A549 (cell line): ENCODE measurements at regions not wholly inside any gene's neighbourhood (a gene's known extent, or its start where the extent isn't known, plus 50 kb on each side); places are given as distances from the start of the nearest gene placed in this dataset.

Experiments
- ATAC-seq, 2 experiments: fragments of 200-7000 bp in 1 of 2; fragments of >200 bp in 1 of 2; cut with Nextera tagmentation in 1 of 2; cut with Tn5 transposase in 1 of 2; 3 replicates each; pipeline versions ENCODE4 v1.8.0 to v1.9.1; 2018 to 2020; ENCODE audit warnings: mild to moderate bottlenecking in 1 of 2, moderate library complexity in 1 of 2
- CTCF ChIA-PET: fragments of 300-600 bp; sonication (Branson Sonifier 250); formaldehyde crosslinking; extraction: SDS; loops from one replicate; lab custom pipeline; 2021; ENCODE audit warnings: antibody characterized with exemption, inconsistent platforms; lab: Yijun Ruan, JAX
- POLR2A ChIA-PET: fragments of 350-600 bp; formaldehyde crosslinking; extraction: SDS; loops from one replicate; lab custom pipeline; 2021; ENCODE audit warnings: antibody characterized with exemption, inconsistent platforms; lab: Yijun Ruan, JAX
- DNase-seq, 2 experiments: peaks; one replicate each; pipeline versions ENCODE4 v3.0.0 to v3.0.0-alpha.2; 2011 to 2016; ENCODE audit warnings: low read depth in 1 of 2, low spot score in 1 of 2
- FAIRE-seq: peaks from 2 replicates; lab custom pipeline; 2011; peaks lifted over from hg19 to GRCh38; lab: Jason Lieb, UNC
- H3K27ac ChIP-seq, 2 experiments: fragments of >200 bp; sonication (Bioruptor Twin); formaldehyde crosslinking; 3 replicates each; pipeline ENCODE4 v1.5.1; 2016 to 2017
- H3K4me1 ChIP-seq: fragments of >200 bp; sonication (Bioruptor Twin); formaldehyde crosslinking; 3 replicates; pipeline ENCODE4 v1.6.1; 2016
- H3K4me2 ChIP-seq: fragments of >200 bp; sonication (Bioruptor Twin); formaldehyde crosslinking; 3 replicates; pipeline ENCODE4 v1.6.1; 2016
- H3K4me3 ChIP-seq: fragments of >200 bp; sonication (Bioruptor Twin); formaldehyde crosslinking; 3 replicates; pipeline ENCODE4 v1.5.1; 2016
- H3K9me3 ChIP-seq: fragments of >200 bp; sonication (Bioruptor Twin); formaldehyde crosslinking; 3 replicates; pipeline ENCODE4 v1.6.1; 2016
- CBX8 ChIP-seq: fragments of 200-600 bp; sonication (generic); IDR thresholded peaks from 2 replicates; pipeline ENCODE4 v1.6.1; 2016
- CHD2 ChIP-seq: fragments of 150-350 bp; IDR thresholded peaks from 2 replicates; pipeline ENCODE4 v1.6.1; 2014; ENCODE audit warnings: low read length; ENCODE audit not compliant: partially characterized antibody
- EHF ChIP-seq: fragments of 250-450 bp; sonication (Bioruptor Pico); IDR thresholded peaks from 2 replicates; pipeline ENCODE4 v1.5.0; 2020; ENCODE audit warnings: mild to moderate bottlenecking
- FOSB ChIP-seq: fragments of 250-450 bp; sonication (Bioruptor Pico); IDR thresholded peaks from 2 replicates; pipeline ENCODE4 v1.5.0; 2020; ENCODE audit warnings: mild to moderate bottlenecking, moderate library complexity
- GATA3 ChIP-seq: IDR thresholded peaks from 2 replicates; pipeline ENCODE4 v1.6.1; 2012; ENCODE audit warnings: borderline replicate concordance
- HEYL ChIP-seq: fragments of 250-450 bp; sonication (Bioruptor Pico); IDR thresholded peaks from 2 replicates; pipeline ENCODE4 v1.8.0; 2021; ENCODE audit warnings: mild to moderate bottlenecking, moderate library complexity
- HMGXB4 ChIP-seq: fragments of 250-450 bp; sonication (Bioruptor Pico); IDR thresholded peaks from 2 replicates; pipeline ENCODE4 v1.5.0; 2021; ENCODE audit warnings: mild to moderate bottlenecking, moderate library complexity, borderline replicate concordance
- HOXB5 ChIP-seq: fragments of 250-450 bp; sonication (Bioruptor Pico); IDR thresholded peaks from 2 replicates; pipeline ENCODE4 v1.5.0; 2020; ENCODE audit warnings: mild to moderate bottlenecking, moderate library complexity
- JUNB ChIP-seq: fragments of >200 bp; sonication (Bioruptor Twin); formaldehyde crosslinking; IDR thresholded peaks from 2 replicates; pipeline ENCODE4 v1.6.1; 2016
- KDM5A ChIP-seq: fragments of 200-600 bp; sonication (generic); IDR thresholded peaks from 2 replicates; pipeline ENCODE4 v1.6.1; 2016; ENCODE audit warnings: antibody characterized with exemption, mild to moderate bottlenecking
- MAZ ChIP-seq: fragments of 150-350 bp; IDR thresholded peaks from 2 replicates; pipeline ENCODE4 v1.6.1; 2014; ENCODE audit warnings: antibody characterized with exemption, low read depth, low read length, borderline replicate concordance
- NFE2L2 ChIP-seq: fragments of 150-350 bp; conservative IDR thresholded peaks from 2 replicates; pipeline ENCODE4 v1.6.1; 2014; ENCODE audit warnings: low read length
- NPAS2 ChIP-seq: fragments of 250-450 bp; sonication (Bioruptor Pico); IDR thresholded peaks from 2 replicates; pipeline ENCODE4 v1.8.0; 2022; ENCODE audit warnings: mild to moderate bottlenecking, moderate library complexity, borderline replicate concordance
- PHF8 ChIP-seq: fragments of 200-600 bp; sonication (generic); IDR thresholded peaks from 2 replicates; pipeline ENCODE4 v1.6.1; 2016; ENCODE audit warnings: low read depth, mild to moderate bottlenecking, antibody characterized with exemption, moderate library complexity, borderline replicate concordance
- RAD21 ChIP-seq, 2 experiments: fragments of >200 bp in 1 of 2; sonication (Bioruptor Twin) in 1 of 2; formaldehyde crosslinking in 1 of 2; IDR thresholded peaks in 1 of 2; conservative IDR thresholded peaks in 1 of 2; 2 replicates in 1 of 2; 3 replicates in 1 of 2; pipeline ENCODE4 v1.6.1; 2012 to 2018; ENCODE audit warnings: inconsistent platforms in 1 of 2
- RNF2 ChIP-seq: fragments of 200-600 bp; sonication (generic); IDR thresholded peaks from 2 replicates; pipeline ENCODE4 v1.6.1; 2016; ENCODE audit warnings: low read depth, mild to moderate bottlenecking, antibody characterized with exemption, moderate library complexity, borderline replicate concordance
- TP53 ChIP-seq: fragments of 250-450 bp; sonication (Bioruptor Pico); IDR thresholded peaks from 2 replicates; pipeline ENCODE4 v1.5.0; 2021; ENCODE audit warnings: mild to moderate bottlenecking, moderate library complexity
- ZSCAN20 ChIP-seq: fragments of 250-450 bp; sonication (Bioruptor Pico); IDR thresholded peaks from 2 replicates; pipeline ENCODE4 v1.8.0; 2022; ENCODE audit warnings: mild to moderate bottlenecking, moderate library complexity
- WGBS: methylation state at CpG from one replicate; pipeline ENCODE4 v1.1.6; 2017; ENCODE audit errors: missing lambda C conversion rate; 5-methylcytosine and 5-hydroxymethylcytosine counted together
- TF ChIP-seq, protein P1 (sequence below): fragments of >200 bp; sonication (Bioruptor Twin); formaldehyde crosslinking; IDR thresholded peaks from 2 replicates; pipeline ENCODE4 v1.6.1; 2016
- TF ChIP-seq, protein P2 (sequence below): fragments of >200 bp; sonication (Bioruptor Twin); formaldehyde crosslinking; IDR thresholded peaks from 3 replicates; pipeline ENCODE4 v1.5.1; 2016
- TF ChIP-seq, protein P3 (sequence below): fragments of >200 bp; sonication (Bioruptor Twin); formaldehyde crosslinking; IDR thresholded peaks from 3 replicates; pipeline ENCODE4 v1.6.1; 2016

- DNase-seq (no peak), ATAC-seq (no peak), FAIRE-seq (no peak)
- Histone ChIP-seq H3K4me2 (no peak overlapping the region), H3K4me1 (no peaks in the 10 kb centered on the region), H3K9me3 (no peaks in the 10 kb centered on the region), H3K4me3 (no peak overlapping the region), H3K27ac (no peak overlapping the region)
- 0% methylated on average over 3 of the region's 3 CpGs for WGBS
- POLR2A ChIA-PET = no interaction called here
- TF ChIP-seq EHF (CRISPR knock-in tag) = no peak
- TF ChIP-seq, protein P1, sequence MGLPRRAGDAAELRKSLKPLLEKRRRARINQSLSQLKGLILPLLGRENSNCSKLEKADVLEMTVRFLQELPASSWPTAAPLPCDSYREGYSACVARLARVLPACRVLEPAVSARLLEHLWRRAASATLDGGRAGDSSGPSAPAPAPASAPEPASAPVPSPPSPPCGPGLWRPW = no peak
- TF ChIP-seq HEYL (CRISPR knock-in tag) = no peak
- TF ChIP-seq PHF8 = no peak
- no peak for TF ChIP-seq RAD21 (conservative IDR thresholded peaks at IDR 0.05 in 1 of 2, IDR thresholded peaks at IDR 0.05 in 1 of 2)
- no peak for TF ChIP-seq MAZ
- TF ChIP-seq ZSCAN20 = no peak
- TF ChIP-seq NPAS2 = no peak
- CTCF ChIA-PET = no interaction called here
Measured at GRCh38 chr4:19285146-19285545, 966.6 kb upstream of the SLIT2 start.

GRCh38 chr4:19278665-19279064, 973.0 kb upstream of the SLIT2 start:
- no peak overlapping the region for H3K4me3 ChIP-seq
- no peak overlapping the region for H3K27ac ChIP-seq
- no peaks in the 10 kb centered on the region for H3K4me1 ChIP-seq
- ATAC-seq (no peak), DNase-seq (no peak)
- 0% methylated on average over 1 of the region's 1 CpG for WGBS
- H3K9me3 ChIP-seq = no peaks in the 10 kb centered on the region
- H3K4me2 ChIP-seq = no peak overlapping the region
- no peak for TF ChIP-seq PHF8
- no peak for TF ChIP-seq KDM5A
- TF ChIP-seq NFE2L2 = no peak
- TF ChIP-seq JUNB = no peak
- no peak for TF ChIP-seq RNF2
- no peak for TF ChIP-seq FOSB (CRISPR knock-in tag)
- TF ChIP-seq MAZ = no peak
- no peak for TF ChIP-seq RAD21 (conservative IDR thresholded peaks at IDR 0.05 in 1 of 2, IDR thresholded peaks at IDR 0.05 in 1 of 2)
- TF ChIP-seq HOXB5 = no peak
- TF ChIP-seq, all 56 proteins: peak for 0
- no peak for FAIRE-seq
- POLR2A ChIA-PET = no interaction called here
- CTCF ChIA-PET = no interaction called here

GRCh38 chr4:19266566-19266965, 985.1 kb upstream of the SLIT2 start:
- Histone ChIP-seq H3K4me1 (no peaks in the 10 kb centered on the region), H3K9me3 (no peaks in the 10 kb centered on the region), H3K4me3 (no peak overlapping the region), H3K27ac (no peak overlapping the region), H3K4me2 (no peak overlapping the region)
- 0% methylated on average over 2 of the region's 2 CpGs for WGBS
- ChIA-PET CTCF (no interaction called here), POLR2A (no interaction called here)
- TF ChIP-seq, protein P2, sequence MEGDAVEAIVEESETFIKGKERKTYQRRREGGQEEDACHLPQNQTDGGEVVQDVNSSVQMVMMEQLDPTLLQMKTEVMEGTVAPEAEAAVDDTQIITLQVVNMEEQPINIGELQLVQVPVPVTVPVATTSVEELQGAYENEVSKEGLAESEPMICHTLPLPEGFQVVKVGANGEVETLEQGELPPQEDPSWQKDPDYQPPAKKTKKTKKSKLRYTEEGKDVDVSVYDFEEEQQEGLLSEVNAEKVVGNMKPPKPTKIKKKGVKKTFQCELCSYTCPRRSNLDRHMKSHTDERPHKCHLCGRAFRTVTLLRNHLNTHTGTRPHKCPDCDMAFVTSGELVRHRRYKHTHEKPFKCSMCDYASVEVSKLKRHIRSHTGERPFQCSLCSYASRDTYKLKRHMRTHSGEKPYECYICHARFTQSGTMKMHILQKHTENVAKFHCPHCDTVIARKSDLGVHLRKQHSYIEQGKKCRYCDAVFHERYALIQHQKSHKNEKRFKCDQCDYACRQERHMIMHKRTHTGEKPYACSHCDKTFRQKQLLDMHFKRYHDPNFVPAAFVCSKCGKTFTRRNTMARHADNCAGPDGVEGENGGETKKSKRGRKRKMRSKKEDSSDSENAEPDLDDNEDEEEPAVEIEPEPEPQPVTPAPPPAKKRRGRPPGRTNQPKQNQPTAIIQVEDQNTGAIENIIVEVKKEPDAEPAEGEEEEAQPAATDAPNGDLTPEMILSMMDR = no peak
- no peak for TF ChIP-seq GATA3
- TF ChIP-seq RNF2 = no peak
- TF ChIP-seq HMGXB4 (CRISPR knock-in tag) = no peak
- no peak for TF ChIP-seq CHD2
- no peak for TF ChIP-seq TP53
- TF ChIP-seq CBX8 = no peak
- no peak for TF ChIP-seq EHF (CRISPR knock-in tag)
- TF ChIP-seq, protein P3, sequence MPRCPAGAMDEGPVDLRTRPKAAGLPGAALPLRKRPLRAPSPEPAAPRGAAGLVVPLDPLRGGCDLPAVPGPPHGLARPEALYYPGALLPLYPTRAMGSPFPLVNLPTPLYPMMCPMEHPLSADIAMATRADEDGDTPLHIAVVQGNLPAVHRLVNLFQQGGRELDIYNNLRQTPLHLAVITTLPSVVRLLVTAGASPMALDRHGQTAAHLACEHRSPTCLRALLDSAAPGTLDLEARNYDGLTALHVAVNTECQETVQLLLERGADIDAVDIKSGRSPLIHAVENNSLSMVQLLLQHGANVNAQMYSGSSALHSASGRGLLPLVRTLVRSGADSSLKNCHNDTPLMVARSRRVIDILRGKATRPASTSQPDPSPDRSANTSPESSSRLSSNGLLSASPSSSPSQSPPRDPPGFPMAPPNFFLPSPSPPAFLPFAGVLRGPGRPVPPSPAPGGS = no peak
- ATAC-seq (no peak), FAIRE-seq (no peak), DNase-seq (no peak)
